HG02678 (cell line): ENCODE measurements at regions not wholly inside any gene's neighbourhood (a gene's known extent, or its start where the extent isn't known, plus 50 kb on each side); places are given as distances from the start of the nearest gene placed in this dataset.
"Not testable (repeated sequence)": the region's sequence is repeated elsewhere in the genome, so short reads cannot be mapped to it uniquely, and the experiment has no call there.

Experiments used
- ATAC-seq: cut with Tn5 transposase; IDR thresholded peaks from one replicate; pipeline ENCODE4 v1.9.1; 2021; ENCODE audit warnings: mild to moderate bottlenecking, moderate library complexity; ENCODE audit not compliant: unreplicated experiment

DNA sequence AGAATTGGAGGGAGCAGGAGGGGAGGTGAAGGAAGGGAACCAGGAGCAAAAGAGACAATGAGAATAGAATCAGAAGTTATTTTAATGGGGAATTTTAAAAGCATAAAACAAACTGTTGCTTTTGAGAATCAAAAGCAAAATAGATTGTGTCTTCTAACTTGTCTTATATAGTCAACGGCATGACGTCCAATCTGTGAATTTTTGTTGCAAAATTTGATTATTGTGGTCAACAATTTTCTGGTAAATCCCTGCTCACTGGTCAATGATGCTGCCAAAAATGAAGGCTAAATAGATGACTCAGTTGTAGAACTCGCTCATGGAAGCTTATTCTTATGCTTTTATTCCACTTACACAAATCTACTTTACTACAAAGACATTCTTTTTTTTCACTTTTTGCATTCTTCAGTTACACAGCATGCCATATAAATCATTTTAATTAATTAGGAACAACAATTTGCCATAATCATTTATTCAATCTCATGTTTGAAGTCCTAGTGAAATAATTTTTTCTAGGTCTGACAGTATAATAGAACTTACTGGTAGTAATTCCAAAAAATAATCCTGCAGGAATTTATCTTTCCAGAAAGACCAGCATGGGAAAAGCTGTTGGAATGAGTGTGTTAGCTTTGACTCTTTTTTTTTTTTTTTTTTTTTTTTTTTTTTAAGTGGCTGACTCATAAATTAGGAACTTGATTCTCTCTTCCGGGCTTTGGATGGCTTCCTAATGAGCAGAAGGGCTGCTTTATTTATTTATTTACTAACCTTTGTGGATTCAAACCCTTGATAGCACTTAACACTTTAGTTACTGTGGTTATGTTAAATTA, 256.9 kb downstream of the SPRY2 start:
- no peak for ATAC-seq

GRCh38 chr13:80083081-80083852, 257.7 kb downstream of the SPRY2 start:
- no peak for ATAC-seq

GRCh38 chr13:80082396-80083080, 258.4 kb downstream of the SPRY2 start:
- ATAC-seq = no peak

DNA sequence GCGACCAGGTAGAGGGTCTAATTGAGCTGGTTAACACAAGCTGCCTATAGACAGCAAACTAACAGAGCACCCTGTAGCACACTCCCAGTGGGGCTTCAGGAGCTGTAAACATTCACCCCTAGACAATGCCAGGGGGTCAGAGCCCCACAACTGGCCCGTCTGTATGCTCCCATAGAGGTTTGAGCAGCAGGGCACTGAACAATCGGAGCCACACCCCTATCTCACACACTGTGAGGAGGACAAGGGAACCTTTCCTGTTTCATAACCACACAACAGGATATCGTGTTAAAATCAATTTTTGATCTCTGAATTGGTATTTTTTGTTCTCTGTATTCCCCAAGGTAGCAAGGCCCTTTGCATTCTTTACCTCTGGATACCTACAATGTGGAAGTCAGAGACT, 266.1 kb downstream of the SPRY2 start:
- no peak for ATAC-seq

GRCh38 chr13:80074143-80074752, 266.7 kb downstream of the SPRY2 start:
- ATAC-seq = no peak

DNA sequence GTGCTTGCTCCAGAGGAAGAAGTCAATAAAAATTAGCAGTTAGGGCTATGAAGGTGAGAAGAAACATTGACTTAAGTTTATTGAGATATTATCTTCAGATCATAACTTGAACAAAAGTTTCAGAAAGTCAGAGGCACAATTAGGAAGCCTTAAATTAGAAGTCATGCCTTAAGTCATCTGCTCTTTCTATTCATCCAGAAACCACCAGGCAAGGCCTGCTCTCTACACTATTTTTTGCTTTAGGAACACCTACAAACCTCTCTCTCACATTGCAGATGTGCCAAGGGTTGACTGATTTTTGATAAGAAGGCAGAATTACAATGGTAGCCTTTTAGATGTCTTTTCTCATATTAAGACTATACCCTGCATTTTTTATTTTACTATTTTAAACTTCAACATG, 268.7 kb downstream of the SPRY2 start:
- no peak for ATAC-seq

GRCh38 chr13:80070024-80070703, 270.8 kb downstream of the SPRY2 start:
- no peak for ATAC-seq

DNA sequence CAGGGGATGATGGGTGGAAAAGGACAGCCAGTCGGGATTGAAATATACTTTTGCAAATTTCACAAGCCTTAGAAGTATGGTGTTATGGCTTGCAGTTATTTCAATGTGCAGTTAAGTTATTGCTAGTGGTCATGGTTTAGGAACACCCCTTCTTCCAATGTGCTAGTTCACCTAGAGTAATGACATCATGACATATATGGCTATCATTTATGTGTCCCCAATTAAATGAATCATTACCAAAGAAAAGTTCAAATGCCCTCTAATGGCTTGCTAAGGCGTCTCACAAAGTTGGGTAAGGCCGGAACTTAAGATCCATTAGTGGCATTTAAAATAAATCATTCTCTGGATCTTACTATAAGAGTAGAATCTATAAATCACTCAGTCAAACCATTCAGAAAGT, 271.6 kb downstream of the SPRY2 start:
- ATAC-seq = no peak

DNA sequence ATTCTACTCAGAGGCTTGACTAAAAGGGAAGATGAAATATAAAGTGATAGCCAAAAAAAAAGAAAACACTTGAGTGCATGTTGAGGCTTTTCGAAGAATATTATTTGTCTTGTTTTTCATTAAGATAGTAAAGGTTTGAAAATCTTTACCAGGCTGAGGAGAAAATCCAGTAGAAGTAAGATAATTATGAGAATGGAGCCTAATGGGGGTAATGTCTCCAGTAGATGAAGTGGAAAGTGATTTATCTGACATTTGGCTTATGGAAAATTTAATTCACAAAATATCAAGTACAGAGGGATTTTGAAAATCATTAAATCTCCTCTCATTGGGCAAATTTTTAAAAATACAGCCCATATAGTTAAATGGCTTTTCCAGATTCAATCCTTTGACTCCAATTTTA, 274.9 kb downstream of the SPRY2 start:
- ATAC-seq = no peak

DNA sequence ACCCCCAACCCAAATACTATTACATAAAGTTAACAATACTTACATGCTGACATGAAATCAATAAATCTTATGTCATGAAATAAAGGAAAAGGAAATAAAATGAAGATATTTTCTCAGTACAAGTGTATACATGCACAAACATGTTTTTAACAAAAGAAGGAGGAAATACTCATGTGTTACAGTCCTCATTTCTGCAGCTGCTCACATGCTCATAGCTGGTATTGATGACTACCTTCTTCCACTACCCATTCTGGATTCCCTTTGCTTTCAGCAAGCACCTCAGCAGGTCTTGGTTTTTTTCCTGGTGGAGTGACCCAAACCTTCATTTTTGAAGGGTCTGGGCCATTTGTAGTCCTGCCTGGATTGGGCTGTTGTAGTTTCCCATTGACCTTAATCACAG, 278.5 kb downstream of the SPRY2 start:
- ATAC-seq = not testable (repeated sequence)

DNA sequence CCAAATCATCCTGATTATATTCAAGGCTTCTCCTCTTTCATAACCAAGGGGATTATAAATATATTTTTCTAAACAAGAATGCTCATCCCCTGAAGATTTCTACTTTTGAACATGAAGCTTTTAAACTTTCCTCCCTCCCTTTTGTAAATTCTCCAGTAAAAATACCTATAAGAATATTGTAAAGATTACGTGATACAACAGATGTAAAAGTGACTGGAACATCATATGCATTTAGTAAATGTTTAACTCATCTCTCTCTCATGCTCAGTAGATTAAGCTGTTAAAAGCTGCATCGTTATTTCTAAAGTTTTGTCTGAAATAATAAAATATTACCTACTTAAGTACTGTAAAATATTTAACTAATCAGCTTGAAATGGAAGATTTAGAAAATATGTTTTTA, 281.1 kb downstream of the SPRY2 start:
- no peak for ATAC-seq

- ATAC-seq = no peak
Measured at GRCh38 chr13:80058626-80059025, 282.3 kb downstream of the SPRY2 start.

GRCh38 chr13:80055847-80056246, 285.1 kb downstream of the SPRY2 start:
- no peak for ATAC-seq

DNA sequence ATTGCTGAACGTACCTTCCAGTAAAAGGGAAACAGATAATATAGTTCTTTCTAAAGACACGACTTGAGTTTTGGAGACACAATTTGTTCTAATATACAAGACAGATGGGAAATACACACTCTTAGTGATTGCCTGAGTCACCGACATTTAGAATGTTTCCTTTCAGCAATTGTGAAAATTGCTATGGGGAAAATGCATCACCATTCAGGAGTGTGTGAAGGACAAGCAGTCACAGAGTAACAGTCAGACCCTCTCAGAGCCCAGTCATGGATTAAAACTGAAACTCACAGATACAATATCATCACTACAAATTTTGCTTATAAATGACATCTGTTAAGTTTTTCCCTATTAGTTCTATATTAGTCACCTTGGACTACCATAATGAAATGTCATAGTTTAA, 286.1 kb downstream of the SPRY2 start:
- ATAC-seq = no peak

DNA sequence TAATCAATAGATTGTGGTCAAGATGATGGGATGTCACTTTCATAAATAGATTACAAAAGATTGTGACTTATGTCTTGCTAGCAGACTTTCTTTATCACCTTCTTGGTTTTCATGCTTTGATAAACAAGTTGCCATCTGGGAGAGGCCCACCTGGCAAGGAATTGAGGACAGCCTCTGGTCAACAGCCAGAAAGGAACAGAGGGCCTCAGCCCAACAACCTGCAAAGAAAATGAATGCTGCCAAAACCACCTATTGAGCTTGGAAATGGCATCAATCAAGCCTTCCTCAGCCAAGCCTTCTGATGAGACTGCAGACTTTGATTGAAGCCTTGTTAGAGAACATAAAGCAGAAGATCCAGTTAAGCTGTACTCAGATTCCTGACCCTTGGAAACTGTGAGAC, 288.6 kb downstream of the SPRY2 start:
- no peak for ATAC-seq

DNA sequence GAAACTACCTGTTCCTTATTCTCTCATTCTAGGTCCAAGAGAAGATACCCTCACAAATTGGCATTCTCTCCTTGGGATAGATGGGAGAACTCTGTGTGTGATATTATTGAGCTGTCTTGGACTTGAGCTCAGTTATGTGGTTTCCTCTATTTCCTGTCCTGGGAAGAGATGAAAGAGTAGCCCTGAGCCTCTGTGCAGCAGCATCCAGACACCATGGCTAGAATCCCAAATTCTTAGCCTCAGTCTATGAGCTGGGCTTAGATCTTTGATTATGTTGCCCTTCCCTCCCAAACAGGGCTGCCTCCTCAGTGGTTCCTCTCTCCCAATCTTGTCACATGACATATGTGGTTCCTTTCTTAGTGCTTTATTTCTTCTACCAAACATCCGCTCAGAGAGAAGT, 290.7 kb downstream of the SPRY2 start:
- no peak for ATAC-seq

DNA sequence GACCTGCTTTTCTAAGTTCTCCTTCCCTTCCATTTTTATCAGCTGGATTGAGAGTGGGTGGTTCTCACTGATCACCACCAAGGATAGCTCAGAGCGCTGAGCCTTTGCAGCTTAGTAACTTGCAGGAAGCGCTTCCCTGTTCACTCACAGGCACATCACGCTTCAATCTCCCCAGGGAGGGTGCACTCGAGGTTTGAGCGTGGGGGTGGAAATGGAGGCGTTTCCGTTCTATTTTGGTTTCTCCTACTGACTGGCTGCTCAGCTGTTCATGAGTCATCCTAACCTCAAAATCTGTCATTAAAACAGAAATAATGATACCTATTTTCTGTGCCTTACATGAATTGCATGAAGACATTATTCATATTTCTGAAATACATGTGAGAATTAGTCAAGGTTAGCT, 292.1 kb downstream of the SPRY2 start:
- peak; percentile 99 for ATAC-seq

- no peak for ATAC-seq
Measured at GRCh38 chr13:80048030-80048429, 292.9 kb downstream of the SPRY2 start.

GRCh38 chr13:80047406-80047805, 293.5 kb downstream of the SPRY2 start:
- no peak for ATAC-seq

GRCh38 chr13:80040981-80041317, 300.0 kb downstream of the SPRY2 start:
- no peak for ATAC-seq
